Right atrium auricular region (tissue), 2 donors: ENCODE measurements at regions not wholly inside any gene's neighbourhood (a gene's known extent, or its start where the extent isn't known, plus 50 kb on each side); places are given as distances from the start of the nearest gene placed in this dataset.

Experiments
- DNase-seq: peaks from one replicate; pipeline ENCODE4 v3.0.0-alpha.2; 2019; ENCODE audit warnings: low spot score
- H3K27ac ChIP-seq, 2 donors: fragments of 200-600 bp; sonication (generic); 1 replicate in 1 of 2; 2 replicates in 1 of 2; pipeline ENCODE4 v1.5.1; 2016 to 2019
- H3K27me3 ChIP-seq, 2 donors: fragments of 200-600 bp; sonication (generic); one replicate each; pipeline versions ENCODE4 v1.5.1 to v1.6.0; 2017 to 2019
- H3K36me3 ChIP-seq: fragments of 200-600 bp; sonication (generic); one replicate; pipeline ENCODE4 v1.5.1; 2016
- H3K4me1 ChIP-seq, 2 donors: fragments of 200-600 bp; sonication (generic); one replicate each; pipeline versions ENCODE4 v1.5.1 to v1.6.0; 2017 to 2019
- H3K4me3 ChIP-seq, 2 donors: fragments of 200-600 bp; sonication (generic); 1 replicate in 1 of 2; 2 replicates in 1 of 2; pipeline ENCODE4 v1.5.1; 2017 to 2019; ENCODE audit warnings: mild to moderate bottlenecking in 1 of 2, moderate library complexity in 1 of 2
- H3K9me3 ChIP-seq, 2 donors: fragments of 200-600 bp; sonication (generic); one replicate each; pipeline ENCODE4 v1.5.1; 2019
- CTCF ChIP-seq, 2 donors: fragments of 200-600 bp; sonication (generic); IDR thresholded peaks; one replicate each; pipeline ENCODE4 v1.5.1; 2019; ENCODE audit warnings: antibody characterized with exemption in 2 of 2

- Histone ChIP-seq H3K4me3 (no peak overlapping the region), H3K4me1 (no peaks in the 10 kb centered on the region), H3K27ac (no peak overlapping the region), H3K9me3 (no peaks in the 10 kb centered on the region), H3K27me3 (no peaks in the 10 kb centered on the region), H3K36me3 (no peaks in the 10 kb centered on the region)
- TF ChIP-seq CTCF (IDR thresholded peaks at IDR 0.05), result no peak
- DNase-seq, result no peak
Measured at GRCh38 chr1:82944822-82945221, 1054.1 kb downstream of the TTLL7 start.

GRCh38 chr1:82934074-82934473 lies 1064.9 kb downstream of the TTLL7 start:
- Histone ChIP-seq H3K27ac (no peak overlapping the region), H3K9me3 (no peaks in the 10 kb centered on the region), H3K36me3 (no peaks in the 10 kb centered on the region), H3K27me3 (no peaks in the 10 kb centered on the region), H3K4me1 (peaks cover 0 to 13% of the 10 kb centered on the region in 2 donors), H3K4me3 (no peak overlapping the region)
- no peak for TF ChIP-seq CTCF (IDR thresholded peaks at IDR 0.05)
- DNase-seq, result no peak

GRCh38 chr1:82932727-82933126 lies 1066.2 kb downstream of the TTLL7 start:
- H3K36me3 ChIP-seq, result no peaks in the 10 kb centered on the region
- peaks cover 0 to 13% of the 10 kb centered on the region in 2 donors for H3K4me1 ChIP-seq
- H3K27me3 ChIP-seq, result no peaks in the 10 kb centered on the region
- no peak overlapping the region for H3K4me3 ChIP-seq
- no peak overlapping the region for H3K27ac ChIP-seq
- no peak for DNase-seq
- H3K9me3 ChIP-seq, result no peaks in the 10 kb centered on the region
- no peak for TF ChIP-seq CTCF (IDR thresholded peaks at IDR 0.05)

- no peaks in the 10 kb centered on the region for H3K36me3 ChIP-seq
- no peak overlapping the region for H3K27ac ChIP-seq
- TF ChIP-seq CTCF (IDR thresholded peaks at IDR 0.05), result no peak
- no peaks in the 10 kb centered on the region for H3K9me3 ChIP-seq
- peaks cover 0 to 13% of the 10 kb centered on the region in 2 donors for H3K4me1 ChIP-seq
- H3K4me3 ChIP-seq, result no peak overlapping the region
- H3K27me3 ChIP-seq, result no peaks in the 10 kb centered on the region
- no peak for DNase-seq
Measured at GRCh38 chr1:82932207-82932606, 1066.7 kb downstream of the TTLL7 start.

GRCh38 chr1:82931006-82931405 lies 1067.9 kb downstream of the TTLL7 start:
- no peaks in the 10 kb centered on the region for H3K36me3 ChIP-seq
- H3K27me3 ChIP-seq, result no peaks in the 10 kb centered on the region
- no peaks in the 10 kb centered on the region for H3K9me3 ChIP-seq
- no peak for TF ChIP-seq CTCF (IDR thresholded peaks at IDR 0.05)
- H3K4me3 ChIP-seq, result no peak overlapping the region
- peaks cover 0 to 13% of the 10 kb centered on the region in 2 donors for H3K4me1 ChIP-seq
- no peak for DNase-seq
- no peak overlapping the region for H3K27ac ChIP-seq

GRCh38 chr1:82927753-82928152 lies 1071.2 kb downstream of the TTLL7 start:
- Histone ChIP-seq H3K27me3 (no peaks in the 10 kb centered on the region), H3K9me3 (no peaks in the 10 kb centered on the region), H3K4me1 (peaks cover 0 to 13% of the 10 kb centered on the region in 2 donors), H3K27ac (no peak overlapping the region), H3K4me3 (no peak overlapping the region), H3K36me3 (no peaks in the 10 kb centered on the region)
- TF ChIP-seq CTCF (IDR thresholded peaks at IDR 0.05), result no peak
- DNase-seq, result no peak
